ENCODE measurements at regions not wholly inside any gene's neighbourhood (a gene's known extent, or its start where the extent isn't known, plus 50 kb on each side); places are given as distances from the start of the nearest gene placed in this dataset.

GRCh38 chr16:52068447-52069074, 478.4 kb downstream of the TOX3 start:
- DNase-seq (no peak), ATAC-seq (ENCODE audit: poor library complexity) (no peak)
- CTCF ChIA-PET: no interaction called here
- Histone ChIP-seq H3K27me3 (ENCODE audit: control insufficient read depth in 1 of 2, insufficient read depth in 2 of 2, low read length in 2 of 2) (no peaks in the 10 kb centered on the region), H3K4me1 (ENCODE audit: insufficient read depth, low read length) (no peaks in the 10 kb centered on the region), H3K9me3 (ENCODE audit: control insufficient read depth in 1 of 2, insufficient read depth in 1 of 2, low read length in 2 of 2) (no peaks in the 10 kb centered on the region), H3K27ac (ENCODE audit: low read depth in 1 of 2, low read length in 2 of 2) (no peak overlapping the region), H3K36me3 (ENCODE audit: insufficient read depth, low read length) (no peaks in the 10 kb centered on the region), H3K4me3 (ENCODE audit: low read length) (no peak overlapping the region)
- Mint-ChIP-seq H3K27ac (no peak overlapping the region), H3K27me3 (no peaks in the 10 kb centered on the region), H3K4me1 (ENCODE audit: low read depth) (no peaks in the 10 kb centered on the region), H3K9me3 (peaks cover 3% of the 10 kb centered on the region), H3K36me3 (ENCODE audit: low read depth) (no peaks in the 10 kb centered on the region), H3K4me3 (no peak overlapping the region)
- POLR2A ChIA-PET: no interaction called here
- intact Hi-C loops (cut with DNase I, micrococcal nuclease): no loop called here
- no peak for TF ChIP-seq CTCF (IDR thresholded peaks at IDR 0.05)

- Histone ChIP-seq H3K27ac (ENCODE audit: low read depth in 1 of 2, low read length in 2 of 2) (no peak overlapping the region), H3K9me3 (ENCODE audit: control insufficient read depth in 1 of 2, insufficient read depth in 1 of 2, low read length in 2 of 2) (no peaks in the 10 kb centered on the region), H3K4me1 (ENCODE audit: insufficient read depth, low read length) (no peaks in the 10 kb centered on the region), H3K36me3 (ENCODE audit: insufficient read depth, low read length) (no peaks in the 10 kb centered on the region), H3K4me3 (ENCODE audit: low read length) (no peak overlapping the region), H3K27me3 (ENCODE audit: control insufficient read depth in 1 of 2, insufficient read depth in 2 of 2, low read length in 2 of 2) (no peaks in the 10 kb centered on the region)
- ChIA-PET CTCF (no interaction called here), POLR2A (no interaction called here)
- no peak for TF ChIP-seq CTCF (IDR thresholded peaks at IDR 0.05)
- Mint-ChIP-seq H3K36me3 (ENCODE audit: low read depth) (no peaks in the 10 kb centered on the region), H3K9me3 (peaks cover 6% of the 10 kb centered on the region), H3K27me3 (no peaks in the 10 kb centered on the region), H3K4me3 (no peak overlapping the region), H3K27ac (no peak overlapping the region), H3K4me1 (ENCODE audit: low read depth) (no peaks in the 10 kb centered on the region)
- DNase-seq (no peak), ATAC-seq (ENCODE audit: poor library complexity) (no peak)
- intact Hi-C loops (cut with DNase I, micrococcal nuclease): no loop called here
These were observed 480.0 kb downstream of the TOX3 start for GRCh38 chr16:52066962-52067361.

GRCh38 chr16:52056259-52056658, 490.7 kb downstream of the TOX3 start:
- Mint-ChIP-seq H3K4me1 (ENCODE audit: low read depth) (no peaks in the 10 kb centered on the region), H3K9me3 (peaks cover 2% of the 10 kb centered on the region), H3K27me3 (no peaks in the 10 kb centered on the region), H3K36me3 (ENCODE audit: low read depth) (no peaks in the 10 kb centered on the region), H3K27ac (no peak overlapping the region), H3K4me3 (no peak overlapping the region)
- H3K4me3 ChIP-seq (ENCODE audit: low read length): no peak overlapping the region
- CTCF ChIA-PET: no interaction called here
- POLR2A ChIA-PET: no interaction called here
- H3K27ac ChIP-seq (ENCODE audit: low read depth in 1 of 2, low read length in 2 of 2): no peak overlapping the region
- DNase-seq: no peak
- ATAC-seq (ENCODE audit: poor library complexity): no peak
- peaks cover 0 to 3% of the 10 kb centered on the region in 2 experiments for H3K9me3 ChIP-seq (ENCODE audit: control insufficient read depth in 1 of 2, insufficient read depth in 1 of 2, low read length in 2 of 2)
- intact Hi-C loops (cut with DNase I, micrococcal nuclease): no loop called here
- TF ChIP-seq CTCF (IDR thresholded peaks at IDR 0.05): no peak
- H3K27me3 ChIP-seq (ENCODE audit: control insufficient read depth in 1 of 2, insufficient read depth in 2 of 2, low read length in 2 of 2): no peaks in the 10 kb centered on the region
- H3K36me3 ChIP-seq (ENCODE audit: insufficient read depth, low read length): no peaks in the 10 kb centered on the region
- no peaks in the 10 kb centered on the region for H3K4me1 ChIP-seq (ENCODE audit: insufficient read depth, low read length)
